HCT116 (cell line): ENCODE measurements at regions not wholly inside any gene's neighbourhood (a gene's known extent, or its start where the extent isn't known, plus 50 kb on each side); places are given as distances from the start of the nearest gene placed in this dataset.

ENCODE experiments used
- ATAC-seq: fragments of 200-7000 bp; cut with Tn5 transposase; 2 replicates; pipeline ENCODE4 v1.9.1; 2020; ENCODE audit warnings: mild to moderate bottlenecking, moderate library complexity
- BruUV-seq: library from RNA; stranded (reverse); fragments of 400-500 nt; replicated peaks from 2 replicates; lab custom pipeline; 2021; lab: Mats Ljungman, UMichigan
- CTCF ChIA-PET: fragments of 300-600 bp; sonication (Branson Sonifier 250); formaldehyde crosslinking; loops from one replicate; lab custom pipeline; 2021; ENCODE audit warnings: antibody characterized with exemption; lab: Charles Lee
- POLR2A ChIA-PET: fragments of 300-600, 350-600 bp; sonication (Branson Sonifier 250); formaldehyde crosslinking; loops from one replicate; lab custom pipeline; 2021; ENCODE audit warnings: antibody characterized with exemption; lab: Charles Lee
- RAD21 ChIA-PET, 2 experiments: fragments of 300-600 bp; sonication (Branson Sonifier 250); formaldehyde crosslinking; loops; one replicate each; lab custom pipeline; 2023; ENCODE audit warnings: low total read pairs in 2 of 2; ENCODE audit not compliant: uncharacterized antibody in 2 of 2, unreplicated experiment in 2 of 2, low non-redundant PET in 1 of 2; lab: Charles Lee
- DNase-seq: peaks from one replicate; pipeline ENCODE4 v3.0.0-alpha.2; 2010; ENCODE audit warnings: low read depth, low spot score
- H2AFZ ChIP-seq: fragments of 200-600 bp; shearing (Covaris generic), sonication (generic); 2 replicates; pipeline ENCODE4 v1.6.1; 2017; ENCODE audit warnings: low read depth, mixed run types, mixed read lengths, antibody characterized with exemption, low read length; ENCODE audit not compliant: poor library complexity, severe bottlenecking
- H3K27ac ChIP-seq: 2 replicates; pipeline ENCODE4 v1.5.1; 2012; ENCODE audit warnings: low read depth, low read length
- H3K27me3 ChIP-seq: fragments of 200-600 bp; sonication (generic); 2 replicates; pipeline ENCODE4 v1.6.1; 2016; ENCODE audit warnings: mixed run types, low read length, mixed read lengths; ENCODE audit not compliant: insufficient read depth
- H3K36me3 ChIP-seq, 2 experiments: fragments of 200-500 bp in 1 of 2; fragments of 200-600 bp in 1 of 2; sonication (Bioruptor generic) in 1 of 2; sonication (generic) in 1 of 2; 2 replicates each; pipeline versions ENCODE4 v1.5.1 to v1.6.1; 2014 to 2016; ENCODE audit warnings: low read length in 2 of 2, inconsistent platforms in 1 of 2, mixed read lengths in 1 of 2, mixed run types in 1 of 2; ENCODE audit not compliant: insufficient read depth in 2 of 2, control insufficient read depth in 1 of 2
- H3K4me1 ChIP-seq, 2 experiments: fragments of 200-600 bp in 1 of 2; sonication (generic) in 1 of 2; 2 replicates each; pipeline versions ENCODE4 v1.5.1 to v1.6.1; 2012 to 2017; ENCODE audit warnings: low read length in 2 of 2, inconsistent platforms in 1 of 2, mild to moderate bottlenecking in 1 of 2, mixed read lengths in 1 of 2, mixed run types in 1 of 2, moderate library complexity in 1 of 2; ENCODE audit not compliant: insufficient read depth in 2 of 2, control insufficient read depth in 1 of 2
- H3K4me2 ChIP-seq: fragments of 200-600 bp; sonication (generic); 2 replicates; pipeline ENCODE4 v1.6.1; 2017; ENCODE audit warnings: mixed run types, low read length, mixed read lengths
- H3K4me3 ChIP-seq, 2 experiments: fragments of 200-600 bp in 1 of 2; sonication (generic) in 1 of 2; replicated peaks in 1 of 2; 2 replicates each; pipeline ENCODE4 v1.5.1; 2011 to 2016; ENCODE audit warnings: low read length in 2 of 2, control low read depth in 1 of 2, low read depth in 1 of 2, mild to moderate bottlenecking in 1 of 2, mixed read lengths in 1 of 2, mixed run types in 1 of 2
- H3K79me2 ChIP-seq: fragments of 200-600 bp; sonication (generic); 2 replicates; pipeline ENCODE4 v1.6.1; 2017; ENCODE audit warnings: mild to moderate bottlenecking, mixed run types, low read length, moderate library complexity, mixed read lengths; ENCODE audit not compliant: insufficient read depth
- H3K9ac ChIP-seq: fragments of 200-600 bp; sonication (generic); 2 replicates; pipeline ENCODE4 v1.6.1; 2016; ENCODE audit warnings: low read length, mixed read lengths
- H3K9me2 ChIP-seq: fragments of 200-600 bp; sonication (generic), shearing (Covaris generic); 2 replicates; pipeline ENCODE4 v1.6.1; 2017; ENCODE audit warnings: mixed run types, mild to moderate bottlenecking, moderate library complexity; ENCODE audit not compliant: insufficient read depth
- H3K9me3 ChIP-seq, 2 experiments: fragments of 200-500 bp in 1 of 2; fragments of 200-600 bp in 1 of 2; sonication (Bioruptor generic) in 1 of 2; sonication (generic) in 1 of 2; 2 replicates each; pipeline ENCODE4 v1.6.1; 2014 to 2017; ENCODE audit warnings: low read length in 2 of 2, mixed read lengths in 2 of 2, inconsistent platforms in 1 of 2, low read depth in 1 of 2, mild to moderate bottlenecking in 1 of 2, mixed run types in 1 of 2, moderate library complexity in 1 of 2; ENCODE audit not compliant: control insufficient read depth in 1 of 2, insufficient read depth in 1 of 2
- H4K20me1 ChIP-seq: fragments of 200-600 bp; sonication (generic), shearing (Covaris generic); 2 replicates; pipeline ENCODE4 v1.6.1; 2017; ENCODE audit warnings: mixed run types, mild to moderate bottlenecking, moderate library complexity; ENCODE audit not compliant: insufficient read depth
- CBX3 ChIP-seq: IDR thresholded peaks from 2 replicates; pipeline ENCODE4 v1.6.1; 2012; ENCODE audit warnings: low read depth
- CTCF ChIP-seq, 3 experiments: fragments of 200-600 bp in 1 of 3; sonication (generic) in 1 of 3; IDR thresholded peaks in 2 of 3; conservative IDR thresholded peaks in 1 of 3; 2 replicates each; pipeline ENCODE4 v1.5.1; 2012 to 2017; ENCODE audit warnings: low read depth in 2 of 3, low read length in 2 of 3, antibody characterized with exemption in 1 of 3, borderline replicate concordance in 1 of 3, control low read depth in 1 of 3, mild to moderate bottlenecking in 1 of 3, mixed read lengths in 1 of 3, mixed run types in 1 of 3, moderate library complexity in 1 of 3; ENCODE audit not compliant: insufficient read depth in 1 of 3
- ELF1 ChIP-seq: IDR thresholded peaks from 2 replicates; pipeline ENCODE4 v1.6.1; 2012; ENCODE audit warnings: low read depth, borderline replicate concordance
- EZH2 ChIP-seq: fragments of 200-600 bp; sonication (generic); IDR thresholded peaks from 2 replicates; pipeline ENCODE4 v1.6.1; 2017; ENCODE audit warnings: antibody characterized with exemption, mixed run types
- EZH2phosphoT487 ChIP-seq: fragments of 200-600 bp; IDR thresholded peaks from 2 replicates; pipeline ENCODE4 v1.6.1; 2018; ENCODE audit warnings: antibody characterized with exemption, borderline replicate concordance
- FOSL1 ChIP-seq: IDR thresholded peaks from 2 replicates; pipeline ENCODE4 v1.6.1; 2012; ENCODE audit warnings: low read depth
- JUND ChIP-seq: IDR thresholded peaks from 2 replicates; pipeline ENCODE4 v1.6.1; 2012
- POLR2AphosphoS5 ChIP-seq: IDR thresholded peaks from 2 replicates; pipeline ENCODE4 v1.6.1; 2011; ENCODE audit warnings: mild to moderate bottlenecking, low read depth, low read length, moderate library complexity
- RAD21 ChIP-seq: IDR thresholded peaks from 2 replicates; pipeline ENCODE4 v1.6.1; 2012; ENCODE audit warnings: low read depth, mild to moderate bottlenecking
- SP1 ChIP-seq: IDR thresholded peaks from 2 replicates; pipeline ENCODE4 v1.6.1; 2012; ENCODE audit warnings: low read depth
- SRF ChIP-seq: IDR thresholded peaks from 2 replicates; pipeline ENCODE4 v1.6.1; 2012; ENCODE audit warnings: low read depth
- ZFX ChIP-seq: fragments of 450-650 bp; IDR thresholded peaks from 2 replicates; pipeline ENCODE4 v1.6.1; 2017
- ZNF274 ChIP-seq: fragments of 200-500 bp; sonication (Bioruptor generic); IDR thresholded peaks from 2 replicates; pipeline ENCODE4 v1.6.1; 2014; ENCODE audit warnings: mild to moderate bottlenecking, low read depth, low read length, inconsistent platforms
- intact Hi-C: fragments of 100-400 bp; cut with micrococcal nuclease; formaldehyde crosslinking; loops from 2 replicates; pipeline ENCODE4 v1.10.0; 2022

GRCh38 chr11:119530509-119530908 lies 107.5 kb upstream of the THY1 start:
- Histone ChIP-seq H3K4me3 (no peak overlapping the region), H3K27ac (no peak overlapping the region), H3K9me2 (no peaks in the 10 kb centered on the region), H4K20me1 (no peaks in the 10 kb centered on the region), H3K36me3 (no peaks in the 10 kb centered on the region), H3K9ac (no peak overlapping the region), H3K27me3 (no peaks in the 10 kb centered on the region), H3K4me2 (no peak overlapping the region), H3K4me1 (peaks cover 0 to 6% of the 10 kb centered on the region in 2 experiments; a peak in 1 of 4 replicates), H3K79me2 (no peaks in the 10 kb centered on the region), H3K9me3 (no peaks in the 10 kb centered on the region), H2AFZ (no peak overlapping the region)
- POLR2A ChIA-PET, result no interaction called here
- RAD21 ChIA-PET, result no interaction called here
- CTCF ChIA-PET, result no interaction called here
- DNase-seq (no peak), ATAC-seq (no peak)
- TF ChIP-seq ZFX (no peak), ZNF274 (no peak), ELF1 (no peak), POLR2AphosphoS5 (no peak), SRF (no peak), JUND (no peak), FOSL1 (no peak), CTCF (IDR thresholded peaks at IDR 0.05 in 2 of 3, conservative IDR thresholded peaks at IDR 0.05 in 1 of 3; ENCODE audit: borderline replicate concordance in 1 of 3, insufficient read depth in 1 of 3, low read depth in 2 of 3, low read length in 2 of 3) (no peak), CBX3 (no peak), EZH2 (no peak), RAD21 (no peak)
- intact Hi-C loops, result no loop called here
- BruUV-seq, result no TSS peak

- H3K27me3 ChIP-seq, result no peaks in the 10 kb centered on the region
- intact Hi-C loops, result no loop called here
- ChIA-PET POLR2A (no interaction called here), RAD21 (no interaction called here), CTCF (no interaction called here)
- H3K79me2 ChIP-seq, result no peaks in the 10 kb centered on the region
- ATAC-seq, result no peak
- no peaks in the 10 kb centered on the region for H4K20me1 ChIP-seq
- H3K9ac ChIP-seq, result no peak overlapping the region
- no peak overlapping the region for H2AFZ ChIP-seq
- no peaks in the 10 kb centered on the region for H3K9me2 ChIP-seq
- DNase-seq, result no peak
- H3K36me3 ChIP-seq, result no peaks in the 10 kb centered on the region
- peaks cover 0 to 6% of the 10 kb centered on the region in 2 experiments; a peak in 1 of 4 replicates for H3K4me1 ChIP-seq
- H3K27ac ChIP-seq, result no peak overlapping the region
- H3K4me2 ChIP-seq, result no peak overlapping the region
- TF ChIP-seq EZH2phosphoT487 (no peak), SP1 (no peak)
- no peaks in the 10 kb centered on the region for H3K9me3 ChIP-seq
- H3K4me3 ChIP-seq, result no peak overlapping the region
- BruUV-seq, result no TSS peak
Observed at GRCh38 chr11:119529936-119530335, 107.0 kb upstream of the THY1 start.
